H9 (cell line): ENCODE measurements at regions not wholly inside any gene's neighbourhood (a gene's known extent, or its start where the extent isn't known, plus 50 kb on each side); places are given as distances from the start of the nearest gene placed in this dataset.

Experiments used
- DNase-seq: peaks from one replicate; pipeline ENCODE4 v3.0.0-alpha.2; 2017
- H2AFZ ChIP-seq: one replicate; pipeline ENCODE4 v1.6.1; 2013; ENCODE audit warnings: mild to moderate bottlenecking, low read length, control low read depth, moderate library complexity
- H2AK5ac ChIP-seq: 2 replicates; pipeline ENCODE4 v1.6.1; 2013; ENCODE audit warnings: low read length, control low read depth, mixed read lengths; ENCODE audit not compliant: insufficient read length
- H2BK120ac ChIP-seq: one replicate; pipeline ENCODE4 v1.6.1; 2013; ENCODE audit warnings: low read depth, mild to moderate bottlenecking, low read length, control low read depth, inconsistent platforms; ENCODE audit not compliant: poor library complexity, severe bottlenecking
- H2BK12ac ChIP-seq: 2 replicates; pipeline ENCODE4 v1.6.1; 2013; ENCODE audit warnings: low read length, control low read depth, mixed read lengths, low read depth; ENCODE audit not compliant: insufficient read length
- H2BK15ac ChIP-seq: 2 replicates; pipeline ENCODE4 v1.6.1; 2013; ENCODE audit warnings: low read depth, low read length, control low read depth
- H2BK20ac ChIP-seq: one replicate; pipeline ENCODE4 v1.6.1; 2013; ENCODE audit warnings: low read depth, mild to moderate bottlenecking, low read length, control low read depth, inconsistent platforms; ENCODE audit not compliant: poor library complexity, severe bottlenecking
- H2BK5ac ChIP-seq: 2 replicates; pipeline ENCODE4 v1.6.1; 2013; ENCODE audit warnings: low read length, control low read depth, mixed read lengths; ENCODE audit not compliant: insufficient read length
- H3K14ac ChIP-seq: 2 replicates; pipeline ENCODE4 v1.6.1; 2013; ENCODE audit warnings: low read length, control low read depth; ENCODE audit not compliant: insufficient read depth
- H3K18ac ChIP-seq: 2 replicates; pipeline ENCODE4 v1.6.1; 2013; ENCODE audit warnings: low read depth, mild to moderate bottlenecking, mixed read lengths, low read length, control low read depth; ENCODE audit not compliant: insufficient read length
- H3K23ac ChIP-seq: 2 replicates; pipeline ENCODE4 v1.6.1; 2013; ENCODE audit warnings: low read length, control low read depth, mixed read lengths, low read depth; ENCODE audit not compliant: insufficient read length
- H3K23me2 ChIP-seq: 2 replicates; pipeline ENCODE4 v1.6.1; 2013; ENCODE audit warnings: low read depth, mild to moderate bottlenecking, mixed read lengths, low read length, control low read depth; ENCODE audit not compliant: insufficient read length, poor library complexity, severe bottlenecking
- H3K27ac ChIP-seq: 2 replicates; pipeline ENCODE4 v1.5.1; 2013; ENCODE audit warnings: low read length, control low read depth, mixed read lengths, low read depth; ENCODE audit not compliant: insufficient read length
- H3K27me3 ChIP-seq: 2 replicates; pipeline ENCODE4 v1.6.1; 2013; ENCODE audit warnings: low read length, control low read depth, inconsistent platforms; ENCODE audit not compliant: insufficient read depth
- H3K4ac ChIP-seq: 2 replicates; pipeline ENCODE4 v1.6.1; 2013; ENCODE audit warnings: low read depth, mild to moderate bottlenecking, control low read depth, inconsistent platforms, low read length, moderate library complexity
- H3K4me1 ChIP-seq: 2 replicates; pipeline ENCODE4 v1.6.1; 2013; ENCODE audit warnings: low read length, control low read depth, inconsistent platforms; ENCODE audit not compliant: insufficient read depth
- H3K4me2 ChIP-seq: 2 replicates; pipeline ENCODE4 v1.6.1; 2013; ENCODE audit warnings: low read length, control low read depth, mixed read lengths; ENCODE audit not compliant: insufficient read length, insufficient read depth
- H3K56ac ChIP-seq: 2 replicates; pipeline ENCODE4 v1.6.1; 2013; ENCODE audit warnings: low read depth, mild to moderate bottlenecking, mixed read lengths, low read length, control low read depth; ENCODE audit not compliant: insufficient read length
- H3K79me1 ChIP-seq: 2 replicates; pipeline ENCODE4 v1.6.1; 2013; ENCODE audit warnings: low read depth, mild to moderate bottlenecking, moderate library complexity, low read length, control low read depth, inconsistent platforms; ENCODE audit not compliant: insufficient read depth, poor library complexity, severe bottlenecking
- H3K79me2 ChIP-seq: 2 replicates; pipeline ENCODE4 v1.6.1; 2013; ENCODE audit warnings: low read length, control low read depth, inconsistent platforms; ENCODE audit not compliant: insufficient read depth
- H3K9ac ChIP-seq: 2 replicates; pipeline ENCODE4 v1.6.1; 2013; ENCODE audit warnings: low read length, control low read depth, mixed read lengths; ENCODE audit not compliant: insufficient read length; ENCODE audit errors: extremely low read depth
- H3K9me3 ChIP-seq: one replicate; pipeline ENCODE4 v1.6.1; 2013; ENCODE audit warnings: low read depth, low read length, inconsistent platforms; ENCODE audit not compliant: control insufficient read depth
- H3T11ph ChIP-seq: one replicate; pipeline ENCODE4 v1.6.1; 2013; ENCODE audit warnings: mild to moderate bottlenecking, low read length, control low read depth, inconsistent platforms
- H4K20me1 ChIP-seq: one replicate; pipeline ENCODE4 v1.6.1; 2013; ENCODE audit not compliant: control insufficient read depth, insufficient read length, insufficient read depth
- H4K5ac ChIP-seq: 2 replicates; pipeline ENCODE4 v1.6.1; 2013; ENCODE audit warnings: low read depth, mild to moderate bottlenecking, mixed read lengths, low read length, control low read depth; ENCODE audit not compliant: insufficient read length
- H4K8ac ChIP-seq: replicated peaks from 2 replicates; pipeline ENCODE4 v1.6.1; 2013; ENCODE audit warnings: low read length, control low read depth, mixed read lengths, low read depth; ENCODE audit not compliant: insufficient read length
- H4K91ac ChIP-seq: 2 replicates; pipeline ENCODE4 v1.6.1; 2013; ENCODE audit warnings: low read depth, mild to moderate bottlenecking, moderate library complexity, mixed read lengths, low read length, control low read depth; ENCODE audit not compliant: insufficient read length
- H3K27ac Mint-ChIP-seq, 3 experiments: 2 replicates in 2 of 3; 3 replicates in 1 of 3; pipeline ENCODE4 v1.8.0; 2020 to 2021; ENCODE audit warnings: mixed read lengths in 3 of 3, mild to moderate bottlenecking in 1 of 3, moderate library complexity in 1 of 3
- H3K27me3 Mint-ChIP-seq: 2 replicates; pipeline ENCODE4 v1.8.0; 2021; ENCODE audit warnings: low read depth, mild to moderate bottlenecking, moderate library complexity, mixed read lengths
- H3K36me3 Mint-ChIP-seq, 3 experiments: 2 replicates in 2 of 3; 3 replicates in 1 of 3; pipeline ENCODE4 v1.8.0; 2020 to 2021; ENCODE audit warnings: low read depth in 3 of 3, mixed read lengths in 3 of 3; ENCODE audit not compliant: insufficient read depth in 1 of 3
- H3K4me1 Mint-ChIP-seq, 2 experiments: 2 replicates each; pipeline ENCODE4 v1.8.0; 2020; ENCODE audit warnings: mixed read lengths in 2 of 2
- H3K4me3 Mint-ChIP-seq, 2 experiments: 2 replicates in 1 of 2; 3 replicates in 1 of 2; pipeline ENCODE4 v1.8.0; 2020 to 2021; ENCODE audit warnings: mild to moderate bottlenecking in 2 of 2, mixed read lengths in 2 of 2, moderate library complexity in 1 of 2
- H3K9me3 Mint-ChIP-seq, 2 experiments: 2 replicates in 1 of 2; 3 replicates in 1 of 2; pipeline ENCODE4 v1.8.0; 2020; ENCODE audit warnings: mild to moderate bottlenecking in 2 of 2, mixed read lengths in 2 of 2, moderate library complexity in 1 of 2
- WGBS: extraction: QIAGEN DNeasy Blood & Tissue Kit; methylation state at CpG from one replicate; pipeline ENCODE4 v1.1.7; 2013; ENCODE audit warnings: missing lambda C conversion rate, low lambda C conversion rate, mixed read lengths; ENCODE audit not compliant: insufficient read length; ENCODE audit errors: extremely low coverage; 5-methylcytosine and 5-hydroxymethylcytosine counted together
- TF ChIP-seq, protein P1 (sequence below): fragments of 200-600 bp; sonication (generic); conservative IDR thresholded peaks from 3 replicates; pipeline ENCODE4 v1.8.0; 2021; ENCODE audit warnings: antibody characterized with exemption, mild to moderate bottlenecking

- H3K56ac ChIP-seq, result no peak overlapping the region
- no peak overlapping the region for H3K4me2 ChIP-seq
- H2BK15ac ChIP-seq, result no peak overlapping the region
- H4K20me1 ChIP-seq, result no peaks in the 10 kb centered on the region
- no CpG with 5 or more reads among the region's 2 CpGs for WGBS
- H3T11ph ChIP-seq, result no peak overlapping the region
- H4K8ac ChIP-seq, result no peak overlapping the region
- H2AK5ac ChIP-seq, result no peak overlapping the region
- no peak overlapping the region for H3K18ac ChIP-seq
- H2BK12ac ChIP-seq, result no peak overlapping the region
- H3K23ac ChIP-seq, result no peak overlapping the region
- no peaks in the 10 kb centered on the region for H3K36me3 Mint-ChIP-seq
- no peak overlapping the region for H2BK20ac ChIP-seq
- no peak overlapping the region for H4K91ac ChIP-seq
- H3K27ac Mint-ChIP-seq, result peak overlapping the region in 1 of 3 experiments; percentile 71; a peak in 1 of 7 replicates
- no peak overlapping the region for H2BK5ac ChIP-seq
- TF ChIP-seq, protein P1, sequence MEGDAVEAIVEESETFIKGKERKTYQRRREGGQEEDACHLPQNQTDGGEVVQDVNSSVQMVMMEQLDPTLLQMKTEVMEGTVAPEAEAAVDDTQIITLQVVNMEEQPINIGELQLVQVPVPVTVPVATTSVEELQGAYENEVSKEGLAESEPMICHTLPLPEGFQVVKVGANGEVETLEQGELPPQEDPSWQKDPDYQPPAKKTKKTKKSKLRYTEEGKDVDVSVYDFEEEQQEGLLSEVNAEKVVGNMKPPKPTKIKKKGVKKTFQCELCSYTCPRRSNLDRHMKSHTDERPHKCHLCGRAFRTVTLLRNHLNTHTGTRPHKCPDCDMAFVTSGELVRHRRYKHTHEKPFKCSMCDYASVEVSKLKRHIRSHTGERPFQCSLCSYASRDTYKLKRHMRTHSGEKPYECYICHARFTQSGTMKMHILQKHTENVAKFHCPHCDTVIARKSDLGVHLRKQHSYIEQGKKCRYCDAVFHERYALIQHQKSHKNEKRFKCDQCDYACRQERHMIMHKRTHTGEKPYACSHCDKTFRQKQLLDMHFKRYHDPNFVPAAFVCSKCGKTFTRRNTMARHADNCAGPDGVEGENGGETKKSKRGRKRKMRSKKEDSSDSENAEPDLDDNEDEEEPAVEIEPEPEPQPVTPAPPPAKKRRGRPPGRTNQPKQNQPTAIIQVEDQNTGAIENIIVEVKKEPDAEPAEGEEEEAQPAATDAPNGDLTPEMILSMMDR, result no peak
- H3K79me1 ChIP-seq, result no peaks in the 10 kb centered on the region
- no peak overlapping the region for H2BK120ac ChIP-seq
- no peaks in the 10 kb centered on the region for H3K79me2 ChIP-seq
- no peaks in the 10 kb centered on the region for H3K9me3 ChIP-seq
- H3K9ac ChIP-seq, result no peak overlapping the region
- peaks cover 17 to 21% of the 10 kb centered on the region in 2 experiments for H3K4me1 Mint-ChIP-seq
- no peak for DNase-seq
- H3K4me1 ChIP-seq, result no peaks in the 10 kb centered on the region
- H3K27me3 Mint-ChIP-seq, result no peaks in the 10 kb centered on the region
- H3K14ac ChIP-seq, result no peak overlapping the region
- no peak overlapping the region for H3K27ac ChIP-seq
- no peaks in the 10 kb centered on the region for H3K23me2 ChIP-seq
- no peaks in the 10 kb centered on the region for H3K27me3 ChIP-seq
- H4K5ac ChIP-seq, result no peak overlapping the region
- peaks cover 0 to 2% of the 10 kb centered on the region in 2 experiments; a peak in 1 of 5 replicates for H3K9me3 Mint-ChIP-seq
- H3K4me3 Mint-ChIP-seq, result no peak overlapping the region
- H3K4ac ChIP-seq, result no peak overlapping the region
- no peak overlapping the region for H2AFZ ChIP-seq
Observed at GRCh38 chr5:167336161-167336560, 955.3 kb upstream of the WWC1 start.
